Prostate gland (tissue), 2 donors: ENCODE measurements at regions not wholly inside any gene's neighbourhood (a gene's known extent, or its start where the extent isn't known, plus 50 kb on each side); places are given as distances from the start of the nearest gene placed in this dataset.

Experiments
- DNase-seq: peaks from one replicate; pipeline ENCODE4 v3.0.0-alpha.2; 2019; ENCODE audit warnings: low spot score
- H3K27ac ChIP-seq, 2 donors: fragments of 200-600 bp; sonication (generic); 2 replicates each; pipeline ENCODE4 v1.5.1; 2017 to 2019
- H3K27me3 ChIP-seq: fragments of 200-600 bp; sonication (generic); replicated peaks from 2 replicates; pipeline ENCODE4 v1.5.1; 2019; ENCODE audit not compliant: insufficient read depth
- H3K36me3 ChIP-seq, 2 donors: fragments of 200-600 bp; sonication (generic); 1 replicate in 1 of 2; 2 replicates in 1 of 2; pipeline versions ENCODE4 v1.5.1 to v1.8.1; 2017 to 2019
- H3K4me1 ChIP-seq: fragments of 200-600 bp; sonication (generic); replicated peaks from 2 replicates; pipeline ENCODE4 v1.5.1; 2019
- H3K4me3 ChIP-seq, 2 donors: fragments of 200-600 bp; sonication (generic); 2 replicates each; pipeline ENCODE4 v1.5.1; 2017 to 2019
- H3K9me3 ChIP-seq: fragments of 200-600 bp; sonication (generic); 2 replicates; pipeline ENCODE4 v1.5.1; 2017
- POLR2A ChIP-seq: fragments of 450-650 bp; IDR thresholded peaks from one replicate; pipeline ENCODE4 v1.6.1; 2016; ENCODE audit warnings: antibody characterized with exemption, mild to moderate bottlenecking
- POLR2AphosphoS5 ChIP-seq: sonication (generic); formaldehyde crosslinking; IDR thresholded peaks from one replicate; pipeline ENCODE4 v1.6.1; 2017; ENCODE audit warnings: antibody characterized with exemption
- WGBS: methylation state at CpG from one replicate; pipeline ENCODE4 v1.1.5; 2018; 5-methylcytosine and 5-hydroxymethylcytosine counted together
- intact Hi-C: fragments of 100-400 bp; cut with DNase I; formaldehyde crosslinking; loops from one replicate; pipeline ENCODE4 v1.14.2; 2022
- TF ChIP-seq, protein P1 (sequence below), 4 experiments: fragments of 200-600 bp in 2 of 4; fragments of 450-650 bp in 2 of 4; sonication (generic) in 2 of 4; IDR thresholded peaks; 1 replicate in 3 of 4; 2 replicates in 1 of 4; pipeline ENCODE4 v1.5.1; 2016 to 2019; ENCODE audit warnings: antibody characterized with exemption in 4 of 4, mild to moderate bottlenecking in 2 of 4, moderate library complexity in 2 of 4

DNA sequence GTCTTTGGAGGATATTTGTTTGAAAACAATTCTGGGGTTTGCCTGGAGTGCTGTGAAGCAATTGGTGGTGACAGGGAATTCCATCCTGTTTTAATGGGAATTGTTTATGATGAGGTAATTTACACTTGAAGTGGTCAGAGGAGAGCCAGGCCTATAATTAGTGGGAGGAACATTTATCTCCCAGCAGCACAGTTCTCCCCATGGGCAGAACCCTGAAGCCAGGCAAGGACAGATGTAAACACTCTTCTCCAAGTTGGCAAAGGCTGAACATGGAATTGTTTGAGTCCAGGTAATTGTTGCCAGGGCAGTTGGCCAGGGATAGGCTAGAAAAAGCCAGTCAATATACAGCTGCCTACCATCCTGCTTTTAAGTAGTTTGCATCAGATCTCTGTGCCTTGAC lies 789.7 kb downstream of the FRK start:
- no peak for DNase-seq
- H3K27me3 ChIP-seq, result no peaks in the 10 kb centered on the region
- no peak overlapping the region for H3K27ac ChIP-seq
- intact Hi-C loops, result no loop called here
- no peak overlapping the region for H3K4me3 ChIP-seq
- no peaks in the 10 kb centered on the region for H3K36me3 ChIP-seq
- TF ChIP-seq POLR2AphosphoS5 (no peak), POLR2A (no peak)
- TF ChIP-seq, protein P1, sequence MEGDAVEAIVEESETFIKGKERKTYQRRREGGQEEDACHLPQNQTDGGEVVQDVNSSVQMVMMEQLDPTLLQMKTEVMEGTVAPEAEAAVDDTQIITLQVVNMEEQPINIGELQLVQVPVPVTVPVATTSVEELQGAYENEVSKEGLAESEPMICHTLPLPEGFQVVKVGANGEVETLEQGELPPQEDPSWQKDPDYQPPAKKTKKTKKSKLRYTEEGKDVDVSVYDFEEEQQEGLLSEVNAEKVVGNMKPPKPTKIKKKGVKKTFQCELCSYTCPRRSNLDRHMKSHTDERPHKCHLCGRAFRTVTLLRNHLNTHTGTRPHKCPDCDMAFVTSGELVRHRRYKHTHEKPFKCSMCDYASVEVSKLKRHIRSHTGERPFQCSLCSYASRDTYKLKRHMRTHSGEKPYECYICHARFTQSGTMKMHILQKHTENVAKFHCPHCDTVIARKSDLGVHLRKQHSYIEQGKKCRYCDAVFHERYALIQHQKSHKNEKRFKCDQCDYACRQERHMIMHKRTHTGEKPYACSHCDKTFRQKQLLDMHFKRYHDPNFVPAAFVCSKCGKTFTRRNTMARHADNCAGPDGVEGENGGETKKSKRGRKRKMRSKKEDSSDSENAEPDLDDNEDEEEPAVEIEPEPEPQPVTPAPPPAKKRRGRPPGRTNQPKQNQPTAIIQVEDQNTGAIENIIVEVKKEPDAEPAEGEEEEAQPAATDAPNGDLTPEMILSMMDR (IDR thresholded peaks at IDR 0.05), result no peak
- H3K4me1 ChIP-seq, result no peaks in the 10 kb centered on the region
- H3K9me3 ChIP-seq, result no peaks in the 10 kb centered on the region

DNA sequence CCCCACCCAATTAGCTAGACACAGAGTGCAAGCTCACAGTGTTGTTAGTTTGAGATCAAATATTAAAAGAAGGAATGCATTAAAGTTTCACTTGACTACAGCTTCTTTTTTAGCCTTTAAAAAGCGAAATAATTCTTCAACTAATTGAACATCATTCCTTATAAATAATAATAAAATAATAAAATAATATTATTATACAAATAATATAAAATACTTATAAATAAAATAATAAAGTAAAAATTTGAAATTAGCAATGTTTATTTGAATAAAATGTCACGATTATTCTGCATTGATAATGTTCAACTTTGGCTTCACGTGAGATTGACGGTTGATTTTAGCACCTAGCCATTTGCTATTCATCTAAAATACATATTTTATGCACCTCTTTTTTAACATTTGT lies 819.3 kb downstream of the FRK start:
- Histone ChIP-seq H3K36me3 (no peaks in the 10 kb centered on the region), H3K9me3 (no peaks in the 10 kb centered on the region), H3K27ac (no peak overlapping the region), H3K4me1 (no peaks in the 10 kb centered on the region), H3K4me3 (no peak overlapping the region), H3K27me3 (no peaks in the 10 kb centered on the region)
- WGBS, result 89% methylated on average over 4 of the region's 4 CpGs
- no peak for DNase-seq
- TF ChIP-seq, protein P1 (IDR thresholded peaks at IDR 0.05), result no peak
- TF ChIP-seq POLR2AphosphoS5, result no peak
- no peak for TF ChIP-seq POLR2A
- intact Hi-C loops, result no loop called here

DNA sequence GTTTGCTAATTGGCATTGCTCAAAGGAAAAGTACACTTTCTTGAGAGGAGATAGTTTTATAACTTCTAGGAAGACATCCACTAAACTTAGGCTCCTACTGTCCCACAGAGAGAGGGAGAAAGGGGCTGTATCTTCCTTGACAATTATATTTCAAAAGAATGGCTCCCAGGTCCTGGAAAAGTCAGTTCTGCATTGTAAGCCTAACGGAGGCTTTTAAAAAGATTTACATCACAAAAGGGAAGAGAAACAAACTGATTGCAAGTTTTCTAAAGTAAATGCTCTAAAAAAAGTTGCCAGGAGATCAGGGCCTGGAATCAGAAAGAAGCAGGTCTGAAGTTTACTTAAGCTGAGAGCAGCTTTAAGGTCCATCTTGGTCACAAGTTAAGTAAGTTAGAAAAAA lies 839.5 kb downstream of the FRK start:
- H3K4me3 ChIP-seq, result no peak overlapping the region
- 33% methylated on average over 1 of the region's 1 CpG for WGBS
- H3K4me1 ChIP-seq, result no peaks in the 10 kb centered on the region
- no peaks in the 10 kb centered on the region for H3K9me3 ChIP-seq
- DNase-seq, result no peak
- no peaks in the 10 kb centered on the region for H3K27me3 ChIP-seq
- no peaks in the 10 kb centered on the region for H3K36me3 ChIP-seq
- intact Hi-C loops, result no loop called here
- no peak for TF ChIP-seq POLR2AphosphoS5
- no peak for TF ChIP-seq POLR2A
- TF ChIP-seq, protein P1 (IDR thresholded peaks at IDR 0.05), result no peak
- H3K27ac ChIP-seq, result no peak overlapping the region

DNA sequence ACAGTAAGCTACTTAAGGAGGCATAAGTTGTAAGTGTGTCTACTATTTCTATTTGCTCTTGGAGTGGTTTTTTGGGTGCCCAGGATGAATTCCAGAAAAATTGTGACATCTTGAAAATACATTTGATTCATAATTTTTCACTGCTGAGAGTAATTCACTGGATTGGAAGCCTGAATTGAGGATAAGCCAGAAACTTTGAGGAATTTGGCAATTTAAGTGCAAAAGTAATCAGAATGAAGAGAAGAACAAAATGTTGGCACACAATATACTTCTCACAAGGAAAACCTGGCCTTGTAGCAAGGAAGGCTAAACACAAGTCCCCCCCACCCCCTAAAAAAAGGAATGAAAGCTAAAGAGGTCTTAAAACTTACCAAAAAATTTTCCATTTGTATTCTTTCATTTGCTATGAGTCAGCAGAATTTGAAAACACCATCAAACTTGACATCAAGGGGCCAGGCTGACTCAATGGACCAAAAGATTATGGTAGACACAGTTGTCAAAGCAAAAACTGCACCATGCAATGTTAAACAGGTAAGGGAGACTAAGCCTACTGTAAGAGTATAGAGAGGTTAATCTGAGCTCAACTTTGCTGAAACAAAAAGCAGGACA lies 840.0 kb downstream of the FRK start:
- Histone ChIP-seq H3K4me1 (no peaks in the 10 kb centered on the region), H3K36me3 (no peaks in the 10 kb centered on the region), H3K4me3 (no peak overlapping the region), H3K27ac (no peak overlapping the region), H3K27me3 (no peaks in the 10 kb centered on the region), H3K9me3 (no peaks in the 10 kb centered on the region)
- DNase-seq, result no peak
- no peak for TF ChIP-seq POLR2A
- intact Hi-C loops, result no loop called here

DNA sequence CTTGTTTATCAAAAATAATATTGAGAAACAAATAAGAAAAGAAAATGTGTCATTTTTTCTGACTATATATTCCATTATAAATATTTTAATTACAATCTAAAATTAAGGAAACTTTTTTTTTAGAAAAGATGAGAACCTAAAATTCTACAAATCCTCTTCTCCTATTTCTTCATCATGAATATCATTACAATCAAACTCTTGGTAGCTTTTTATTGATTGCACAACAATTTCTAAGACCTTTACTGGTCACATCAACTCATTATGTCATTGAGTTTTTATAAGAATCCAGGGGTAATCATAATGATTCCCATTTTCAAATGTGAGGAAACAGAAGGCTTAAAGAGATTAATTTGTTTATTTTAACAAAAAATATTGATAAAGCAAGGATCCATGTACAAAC lies 841.0 kb downstream of the FRK start:
- TF ChIP-seq, protein P1 (IDR thresholded peaks at IDR 0.05), result no peak
- no peak for TF ChIP-seq POLR2A
- no peak for TF ChIP-seq POLR2AphosphoS5
- intact Hi-C loops, result no loop called here
- DNase-seq, result no peak
- Histone ChIP-seq H3K27ac (no peak overlapping the region), H3K36me3 (no peaks in the 10 kb centered on the region), H3K27me3 (no peaks in the 10 kb centered on the region), H3K9me3 (no peaks in the 10 kb centered on the region), H3K4me1 (no peaks in the 10 kb centered on the region), H3K4me3 (no peak overlapping the region)
